Stimulated activated effector memory CD8-positive, alpha-beta T cell treated with anti-CD3 and anti-CD28 coated beads, Interleukin-12 subunit alpha, Interleukin-12 subunit beta, amount 100 ng/mL, for 72 hours (primary cell): ENCODE measurements at regions not wholly inside any gene's neighbourhood (a gene's known extent, or its start where the extent isn't known, plus 50 kb on each side); places are given as distances from the start of the nearest gene placed in this dataset.
"Not testable (repeated sequence)": the region's sequence is repeated elsewhere in the genome, so short reads cannot be mapped to it uniquely, and the experiment has no call there.

Source experiments
- ATAC-seq: fragments of 150-1000 bp; cut with Tn5 transposase; 2 replicates; pipeline ENCODE4 v1.10.0; 2021
- DNase-seq, 2 donors: peaks; one replicate each; pipeline ENCODE4 v3.0.0; 2021 to 2022; ENCODE audit warnings: low spot score in 2 of 2
- H3K27ac Mint-ChIP-seq: one replicate; pipeline ENCODE4 v1.8.0; 2022; ENCODE audit warnings: mild to moderate bottlenecking, mixed read lengths
- H3K36me3 Mint-ChIP-seq: one replicate; pipeline ENCODE4 v1.8.0; 2022; ENCODE audit warnings: mild to moderate bottlenecking, mixed read lengths
- H3K4me1 Mint-ChIP-seq: one replicate; pipeline ENCODE4 v1.8.0; 2022; ENCODE audit warnings: mixed read lengths
- H3K4me3 Mint-ChIP-seq: one replicate; pipeline ENCODE4 v1.8.0; 2022; ENCODE audit warnings: mild to moderate bottlenecking, mixed read lengths
- H3K9me3 Mint-ChIP-seq: one replicate; pipeline ENCODE4 v1.8.0; 2022; ENCODE audit warnings: mixed read lengths

- Mint-ChIP-seq H3K4me3 (no peak overlapping the region), H3K27ac (no peak overlapping the region), H3K4me1 (no peaks in the 10 kb centered on the region), H3K9me3 (no peaks in the 10 kb centered on the region), H3K36me3 (no peaks in the 10 kb centered on the region)
- ATAC-seq, result no peak
- DNase-seq, result no peak
These were observed 171.8 kb upstream of the MAD2L1 start for GRCh38 chr4:120238277-120238973.

- peaks cover 5% of the 10 kb centered on the region for H3K9me3 Mint-ChIP-seq
- H3K36me3 Mint-ChIP-seq, result no peaks in the 10 kb centered on the region
- no peak overlapping the region for H3K27ac Mint-ChIP-seq
- ATAC-seq, result no peak
- no peak for DNase-seq
- no peak overlapping the region for H3K4me3 Mint-ChIP-seq
- H3K4me1 Mint-ChIP-seq, result no peaks in the 10 kb centered on the region
These were observed 170.2 kb upstream of the MAD2L1 start for GRCh38 chr4:120236873-120237272.

GRCh38 chr4:120232050-120232449, 165.4 kb upstream of the MAD2L1 start:
- ATAC-seq, result no peak
- peaks cover 10% of the 10 kb centered on the region for H3K9me3 Mint-ChIP-seq
- no peak overlapping the region for H3K27ac Mint-ChIP-seq
- H3K36me3 Mint-ChIP-seq, result no peaks in the 10 kb centered on the region
- no peaks in the 10 kb centered on the region for H3K4me1 Mint-ChIP-seq
- no peak overlapping the region for H3K4me3 Mint-ChIP-seq
- DNase-seq, result no peak

GRCh38 chr4:120228086-120228485, 161.4 kb upstream of the MAD2L1 start:
- no peak for ATAC-seq
- Mint-ChIP-seq H3K4me3 (no peak overlapping the region), H3K4me1 (no peaks in the 10 kb centered on the region), H3K36me3 (no peaks in the 10 kb centered on the region), H3K27ac (no peak overlapping the region), H3K9me3 (peaks cover 10% of the 10 kb centered on the region)
- no peak for DNase-seq

- Mint-ChIP-seq H3K27ac (no peak overlapping the region), H3K36me3 (no peaks in the 10 kb centered on the region), H3K4me3 (no peak overlapping the region), H3K4me1 (no peaks in the 10 kb centered on the region), H3K9me3 (peaks cover 10% of the 10 kb centered on the region)
- ATAC-seq (no peak), DNase-seq (no peak)
These were observed 160.9 kb upstream of the MAD2L1 start for GRCh38 chr4:120227554-120227953.

DNA sequence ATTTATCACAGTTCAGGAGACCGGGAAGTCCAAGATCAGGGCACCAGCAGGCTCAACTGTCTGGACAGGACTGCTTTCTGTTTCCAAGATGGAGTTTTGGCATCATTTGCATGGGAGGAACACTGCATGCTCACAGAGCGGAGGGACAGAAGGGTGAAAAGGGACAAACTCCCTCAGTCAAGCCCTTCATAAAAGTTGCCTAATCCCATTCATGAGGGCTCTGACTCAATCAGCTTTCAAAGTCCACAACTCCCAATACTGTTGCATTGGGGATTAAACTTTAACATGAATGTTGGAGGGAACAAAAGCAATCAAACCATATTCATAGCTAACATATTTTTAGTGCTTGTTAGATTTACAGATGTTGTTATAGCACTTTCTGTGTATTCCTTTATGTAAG, 158.9 kb upstream of the MAD2L1 start:
- no peak for DNase-seq
- ATAC-seq, result no peak
- H3K4me3 Mint-ChIP-seq, result no peak overlapping the region
- H3K27ac Mint-ChIP-seq, result no peak overlapping the region
- peaks cover 3% of the 10 kb centered on the region for H3K9me3 Mint-ChIP-seq
- no peaks in the 10 kb centered on the region for H3K36me3 Mint-ChIP-seq
- no peaks in the 10 kb centered on the region for H3K4me1 Mint-ChIP-seq

DNA sequence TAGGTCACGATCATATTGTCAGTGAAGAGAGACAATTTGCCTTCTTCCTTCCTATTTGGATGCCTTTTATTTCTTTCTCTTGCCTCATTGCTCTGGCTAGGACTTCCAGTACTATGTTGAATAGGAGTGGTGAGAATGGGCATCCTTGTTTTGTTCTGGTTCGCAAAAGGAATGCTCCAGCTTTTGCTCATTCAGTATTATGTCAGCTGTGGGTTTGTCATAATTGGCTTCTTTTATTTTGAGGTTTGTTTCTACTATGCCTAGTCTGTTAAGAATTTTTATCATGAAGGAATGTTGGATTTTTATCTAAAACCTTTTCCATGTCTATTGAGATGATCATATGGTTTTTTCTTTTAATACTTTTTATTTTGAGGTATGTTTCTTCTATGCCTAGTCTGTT, 152.3 kb upstream of the MAD2L1 start:
- DNase-seq, result no peak
- Mint-ChIP-seq H3K36me3 (no peaks in the 10 kb centered on the region), H3K27ac (no peak overlapping the region), H3K4me3 (no peak overlapping the region), H3K9me3 (peaks cover 3% of the 10 kb centered on the region), H3K4me1 (no peaks in the 10 kb centered on the region)
- no peak for ATAC-seq

DNA sequence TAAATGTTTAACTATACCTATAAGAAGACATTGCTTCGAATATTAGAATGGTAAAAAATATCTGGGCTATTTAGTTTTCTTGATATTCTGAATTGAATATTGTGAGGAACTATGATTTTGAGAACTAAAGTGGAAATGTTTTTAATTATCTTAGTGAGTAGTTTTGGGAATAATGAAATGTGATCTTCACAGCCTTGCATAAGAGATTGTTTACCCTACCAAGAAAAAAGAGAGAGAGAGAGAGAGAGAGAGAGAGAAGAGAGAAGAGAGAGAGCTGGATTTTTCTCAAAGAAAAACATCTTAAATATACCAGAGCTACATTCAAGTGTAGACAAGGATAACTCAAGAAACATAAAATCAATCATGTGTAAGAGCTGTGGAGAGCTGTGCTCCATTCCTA, 148.7 kb upstream of the MAD2L1 start:
- H3K36me3 Mint-ChIP-seq, result no peaks in the 10 kb centered on the region
- H3K27ac Mint-ChIP-seq, result no peak overlapping the region
- H3K4me3 Mint-ChIP-seq, result no peak overlapping the region
- no peaks in the 10 kb centered on the region for H3K9me3 Mint-ChIP-seq
- no peaks in the 10 kb centered on the region for H3K4me1 Mint-ChIP-seq
- DNase-seq (no peak), ATAC-seq (no peak)

DNA sequence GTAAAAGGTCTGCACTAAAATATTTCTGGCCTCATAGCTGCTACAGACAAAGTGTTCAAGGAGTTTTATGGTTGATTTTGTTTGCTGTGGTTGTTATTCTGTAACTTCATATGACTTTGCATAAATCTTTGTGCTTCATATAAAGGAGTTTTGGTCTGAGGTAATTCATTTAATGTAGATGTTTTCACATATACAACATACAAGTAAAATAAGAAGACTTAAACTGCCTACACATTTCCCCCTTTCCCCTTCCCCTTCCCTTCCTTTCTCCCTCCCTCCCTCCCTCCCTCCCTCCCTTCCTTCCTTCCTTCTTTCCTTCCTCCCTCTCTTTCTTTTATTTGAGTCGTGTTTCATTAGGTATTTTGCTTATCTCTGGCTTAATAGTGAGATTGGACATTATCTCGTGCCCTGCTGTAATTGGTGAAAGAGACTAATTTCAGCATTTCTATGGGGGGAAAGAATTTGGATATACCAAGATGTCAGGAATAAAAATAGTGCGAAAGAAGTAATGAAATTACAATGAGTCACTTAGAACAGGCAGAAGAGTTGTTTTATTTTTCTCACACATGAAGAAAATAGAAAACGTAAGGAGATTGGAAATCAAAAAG, 144.9 kb upstream of the MAD2L1 start:
- no peak overlapping the region for H3K4me3 Mint-ChIP-seq
- ATAC-seq (no peak), DNase-seq (no peak)
- H3K4me1 Mint-ChIP-seq, result no peaks in the 10 kb centered on the region
- H3K27ac Mint-ChIP-seq, result no peak overlapping the region
- H3K36me3 Mint-ChIP-seq, result no peaks in the 10 kb centered on the region
- H3K9me3 Mint-ChIP-seq, result peaks cover 4% of the 10 kb centered on the region

DNA sequence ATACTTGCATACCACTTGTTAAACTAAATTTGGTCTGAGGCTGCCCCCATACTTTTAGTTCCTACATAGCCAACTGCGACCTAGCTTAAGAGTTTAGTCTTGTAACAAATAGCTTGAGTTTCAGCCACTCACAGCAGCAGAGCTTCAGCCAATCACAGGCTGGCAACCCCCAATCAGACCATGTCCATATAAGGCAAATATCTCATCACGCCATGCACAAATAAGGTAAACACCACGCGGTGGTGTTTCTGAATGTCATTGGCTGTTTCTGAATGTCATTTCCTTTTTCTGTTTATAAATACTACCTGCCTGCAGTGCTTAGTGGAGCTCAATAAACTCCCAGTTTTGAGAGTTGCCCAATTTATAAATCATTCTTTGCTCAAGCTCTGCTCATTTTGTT, 143.1 kb upstream of the MAD2L1 start:
- DNase-seq, result no peak
- no peak for ATAC-seq
- Mint-ChIP-seq H3K27ac (no peak overlapping the region), H3K4me1 (no peaks in the 10 kb centered on the region), H3K4me3 (no peak overlapping the region), H3K9me3 (peaks cover 6% of the 10 kb centered on the region), H3K36me3 (no peaks in the 10 kb centered on the region)

- ATAC-seq (no peak), DNase-seq (no peak)
- no peak overlapping the region for H3K27ac Mint-ChIP-seq
- H3K4me3 Mint-ChIP-seq, result no peak overlapping the region
- no peaks in the 10 kb centered on the region for H3K36me3 Mint-ChIP-seq
- no peaks in the 10 kb centered on the region for H3K4me1 Mint-ChIP-seq
- H3K9me3 Mint-ChIP-seq, result peaks cover 9% of the 10 kb centered on the region
These were observed 140.4 kb upstream of the MAD2L1 start for GRCh38 chr4:120207021-120207420.

DNA sequence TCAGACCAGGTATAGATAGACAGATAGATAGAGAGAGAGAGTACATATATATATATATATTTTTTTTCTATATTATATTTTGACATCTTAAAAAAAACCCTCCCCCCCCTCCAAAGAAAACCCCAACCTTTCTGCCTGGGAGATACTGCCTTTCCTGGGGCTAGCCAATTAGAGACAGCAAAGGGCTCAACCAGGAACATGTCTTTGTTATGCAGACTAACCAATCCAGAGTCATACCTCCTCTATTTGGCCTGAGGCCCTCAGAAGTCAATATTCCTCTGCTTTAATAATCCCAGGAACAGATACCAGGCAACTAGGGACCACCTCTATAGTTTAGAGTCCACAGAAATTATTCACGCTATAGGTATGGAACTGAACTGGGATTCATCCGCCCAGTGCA, 135.6 kb upstream of the MAD2L1 start:
- Mint-ChIP-seq H3K27ac (no peak overlapping the region), H3K4me3 (no peak overlapping the region), H3K9me3 (peaks cover 9% of the 10 kb centered on the region), H3K4me1 (no peaks in the 10 kb centered on the region), H3K36me3 (no peaks in the 10 kb centered on the region)
- ATAC-seq (no peak), DNase-seq (no peak)

GRCh38 chr4:120200573-120201110, 134.0 kb upstream of the MAD2L1 start:
- not testable (repeated sequence) for H3K4me3 Mint-ChIP-seq, H3K36me3 Mint-ChIP-seq, H3K27ac Mint-ChIP-seq, H3K4me1 Mint-ChIP-seq, H3K9me3 Mint-ChIP-seq, ATAC-seq, DNase-seq

GRCh38 chr4:120198411-120198810, 131.8 kb upstream of the MAD2L1 start:
- Mint-ChIP-seq H3K36me3 (no peaks in the 10 kb centered on the region), H3K9me3 (peaks cover 2% of the 10 kb centered on the region), H3K4me1 (no peaks in the 10 kb centered on the region), H3K4me3 (no peak overlapping the region), H3K27ac (no peak overlapping the region)
- ATAC-seq (no peak), DNase-seq (no peak)

GRCh38 chr4:120177603-120178002, 111.0 kb upstream of the MAD2L1 start:
- Mint-ChIP-seq H3K4me3 (no peak overlapping the region), H3K27ac (no peak overlapping the region)

DNA sequence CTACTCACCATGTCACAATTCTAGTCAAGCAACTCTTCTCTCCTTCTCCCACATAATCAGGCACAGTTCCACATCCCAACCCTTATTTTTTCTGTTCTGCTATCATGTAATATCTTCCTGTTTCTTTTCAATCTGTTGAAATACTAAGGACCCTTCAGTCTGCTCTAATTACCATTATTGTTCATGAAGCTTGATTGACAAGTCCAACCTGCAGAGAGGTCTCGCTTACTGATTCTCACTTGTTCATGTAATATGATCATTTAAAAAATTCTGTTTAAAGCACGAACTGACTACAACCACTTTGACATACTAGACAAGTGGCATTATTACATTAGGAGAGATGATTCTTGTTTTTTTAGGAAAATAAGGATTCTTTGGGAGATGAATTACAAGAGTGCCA, 108.6 kb upstream of the MAD2L1 start:
- Mint-ChIP-seq H3K9me3 (peaks cover under 1% of the 10 kb centered on the region), H3K4me3 (no peak overlapping the region), H3K27ac (no peak overlapping the region), H3K4me1 (no peaks in the 10 kb centered on the region), H3K36me3 (no peaks in the 10 kb centered on the region)
- no peak for ATAC-seq
- no peak for DNase-seq

More at GRCh38 chr4:120177603-120178002, 111.0 kb upstream of the MAD2L1 start:
- DNase-seq, result no peak
- ATAC-seq, result no peak
- H3K9me3 Mint-ChIP-seq, result peaks cover 3% of the 10 kb centered on the region
- H3K4me1 Mint-ChIP-seq, result no peaks in the 10 kb centered on the region
- no peaks in the 10 kb centered on the region for H3K36me3 Mint-ChIP-seq
